ENCODE measurements at regions not wholly inside any gene's neighbourhood (a gene's known extent, or its start where the extent isn't known, plus 50 kb on each side); places are given as distances from the start of the nearest gene placed in this dataset.
"Not testable (repeated sequence)": the region's sequence is repeated elsewhere in the genome, so short reads cannot be mapped to it uniquely, and the experiment has no call there.

GRCh38 chr12:105855361-105856047 is 283.2 kb downstream of the NUAK1 start:
- no peak for DNase-seq

GRCh38 chr12:105856048-105856405 is 282.7 kb downstream of the NUAK1 start:
- no peak for DNase-seq

DNA sequence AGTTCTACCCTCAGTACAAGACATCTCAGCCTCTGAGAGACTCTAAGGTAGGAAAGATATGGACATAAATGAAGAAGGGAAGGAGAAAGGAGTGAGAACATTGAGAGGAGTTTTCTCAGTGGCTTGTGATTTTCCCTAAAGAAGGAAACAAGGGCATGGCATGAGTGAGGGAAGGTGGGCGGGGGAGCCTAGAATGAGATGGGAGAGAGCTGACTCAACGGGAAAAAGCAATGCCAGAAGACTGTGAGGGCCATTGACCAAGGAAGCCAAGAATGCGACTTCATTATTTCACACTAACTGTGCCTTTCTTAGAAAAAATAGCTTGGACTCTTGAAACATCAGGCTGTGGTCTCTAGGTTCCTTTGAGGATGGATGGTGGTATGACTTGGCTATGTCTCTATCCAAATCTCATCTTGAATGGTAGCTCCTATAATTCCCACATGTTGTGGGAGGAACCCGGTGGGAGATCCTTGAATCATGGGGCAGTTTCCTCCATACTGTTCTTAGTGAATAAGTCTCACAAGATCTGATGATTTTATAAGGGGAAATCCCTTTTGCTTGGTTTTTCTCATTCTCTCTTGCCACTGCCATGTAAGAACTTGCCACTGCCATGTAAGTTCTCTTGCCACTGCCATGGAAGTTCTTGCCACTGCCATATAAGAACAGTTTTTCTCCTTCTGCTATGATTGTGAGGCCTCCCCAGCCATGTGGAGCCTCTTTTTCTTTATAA is 279.6 kb downstream of the NUAK1 start:
- no peak for DNase-seq

DNA sequence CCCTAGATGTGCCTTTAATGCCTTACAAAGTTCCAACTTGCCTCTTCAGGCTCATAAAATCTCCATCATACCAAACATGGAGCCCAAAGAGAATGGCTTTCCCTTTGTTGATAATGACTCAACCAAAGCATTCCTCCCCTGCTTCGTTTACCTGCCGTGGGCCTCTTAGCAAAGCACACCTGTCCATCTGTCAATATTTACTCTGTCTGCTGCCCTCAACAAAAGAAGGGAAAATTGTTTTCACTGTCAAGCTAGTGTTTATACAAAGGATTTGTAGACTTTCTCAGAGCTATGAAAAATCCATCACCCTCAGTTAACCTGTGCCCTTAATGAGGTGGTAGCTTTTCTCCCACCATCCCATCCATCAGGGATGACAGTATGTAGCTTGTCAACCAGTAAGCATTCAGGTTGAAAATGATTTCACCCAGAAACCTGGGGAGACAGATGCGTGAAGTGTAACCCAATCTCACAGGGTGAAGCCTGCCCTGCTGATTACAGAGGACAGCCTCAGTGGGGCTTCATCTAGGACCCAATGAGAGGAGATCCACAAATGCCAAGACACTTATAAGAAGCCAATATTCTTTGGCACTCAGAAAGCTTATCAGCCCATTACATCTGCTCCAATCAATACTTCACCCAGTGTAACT is 278.1 kb downstream of the NUAK1 start:
- DNase-seq, result no peak

- no peak for DNase-seq
Observed at GRCh38 chr12:105861227-105861626, 277.5 kb downstream of the NUAK1 start.

GRCh38 chr12:105862163-105862821 is 276.5 kb downstream of the NUAK1 start:
- no peak for DNase-seq

- no peak for DNase-seq
Observed at GRCh38 chr12:105864316-105864715, 274.4 kb downstream of the NUAK1 start.

DNA sequence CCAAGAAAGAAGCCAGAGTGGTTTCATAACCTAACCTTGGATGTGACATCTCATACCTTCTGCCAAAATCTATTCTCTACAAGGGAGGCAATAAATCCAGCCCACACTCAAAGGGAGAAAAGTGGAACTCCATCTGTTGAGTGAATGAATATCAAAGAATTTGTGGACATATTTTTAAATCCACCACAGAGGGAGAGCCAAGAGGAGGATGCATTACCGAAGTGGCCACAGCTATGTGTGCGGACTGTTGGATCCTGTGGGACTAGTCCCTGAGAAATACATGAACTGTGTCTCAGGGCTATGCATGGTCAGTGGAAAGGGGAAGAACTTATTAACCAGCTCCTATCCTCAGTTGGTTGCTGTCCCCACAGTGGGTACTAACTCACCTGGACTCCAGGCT is 273.9 kb downstream of the NUAK1 start:
- no peak for DNase-seq

GRCh38 chr12:105865886-105866285 is 272.9 kb downstream of the NUAK1 start:
- DNase-seq, result no peak

GRCh38 chr12:105874121-105874520 is 264.6 kb downstream of the NUAK1 start:
- no peak for DNase-seq

- DNase-seq, result no peak
Observed at GRCh38 chr12:105876396-105876927, 262.3 kb downstream of the NUAK1 start.

DNA sequence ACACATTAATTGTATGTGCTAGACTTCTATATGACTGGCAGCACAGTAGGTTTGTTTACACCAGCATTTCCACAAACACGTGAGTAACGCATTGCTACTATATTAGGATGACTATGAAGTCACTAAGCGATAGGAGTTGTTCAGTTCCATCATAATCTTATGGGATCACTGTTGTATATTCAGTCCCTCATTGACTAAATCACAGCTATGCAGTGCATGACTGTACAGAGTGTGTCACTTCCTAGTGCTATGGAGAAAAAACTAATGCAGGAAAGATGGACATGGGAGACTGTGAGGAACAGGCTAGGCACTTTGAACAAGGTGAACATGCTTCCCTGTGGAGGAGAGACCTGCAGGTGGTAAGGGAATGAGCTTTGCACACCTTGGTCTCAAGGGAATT is 259.8 kb downstream of the NUAK1 start:
- DNase-seq, result no peak

- DNase-seq, result no peak
Observed at GRCh38 chr12:105880824-105881388, 257.8 kb downstream of the NUAK1 start.

- no peak for DNase-seq
Observed at GRCh38 chr12:105882404-105882803, 256.4 kb downstream of the NUAK1 start.

DNA sequence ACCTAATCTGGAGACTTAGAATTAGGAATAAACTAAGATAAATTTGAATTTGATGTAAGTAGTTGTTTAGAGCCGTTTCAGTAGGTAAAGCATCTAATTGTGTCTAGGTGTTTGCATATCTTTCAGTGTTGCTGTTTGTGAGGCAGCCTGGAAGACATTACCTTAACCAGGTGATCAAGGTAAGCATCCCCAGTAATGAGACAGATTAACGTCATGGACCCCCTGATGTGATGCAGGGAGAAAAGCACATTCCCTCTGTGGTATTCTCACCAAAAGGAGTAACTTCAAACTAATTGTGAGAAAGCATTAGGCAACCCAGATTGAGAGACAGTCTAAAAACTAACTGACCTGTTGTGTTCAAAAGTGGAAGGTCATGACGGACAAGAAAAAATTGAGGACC is 251.6 kb downstream of the NUAK1 start:
- no peak for DNase-seq

DNA sequence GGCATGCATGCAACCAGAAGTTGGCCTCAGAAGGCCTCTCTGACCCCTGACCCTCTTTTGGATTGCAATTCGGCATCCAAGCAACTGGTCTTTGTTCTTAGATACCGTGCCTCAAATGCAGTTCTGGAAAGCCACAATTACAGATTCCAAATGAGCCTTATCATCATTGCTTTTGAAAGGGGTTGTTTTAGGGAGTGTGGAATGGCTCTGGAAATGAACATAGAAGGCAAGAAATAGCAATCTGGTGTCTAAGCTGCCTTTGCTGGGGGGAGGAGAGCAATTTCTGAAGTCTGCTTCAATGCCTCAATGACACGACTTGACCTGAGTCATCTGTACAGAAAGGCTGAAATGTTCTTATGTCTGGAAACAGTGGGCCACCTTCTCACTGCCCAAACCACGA is 250.1 kb downstream of the NUAK1 start:
- no peak for DNase-seq

DNA sequence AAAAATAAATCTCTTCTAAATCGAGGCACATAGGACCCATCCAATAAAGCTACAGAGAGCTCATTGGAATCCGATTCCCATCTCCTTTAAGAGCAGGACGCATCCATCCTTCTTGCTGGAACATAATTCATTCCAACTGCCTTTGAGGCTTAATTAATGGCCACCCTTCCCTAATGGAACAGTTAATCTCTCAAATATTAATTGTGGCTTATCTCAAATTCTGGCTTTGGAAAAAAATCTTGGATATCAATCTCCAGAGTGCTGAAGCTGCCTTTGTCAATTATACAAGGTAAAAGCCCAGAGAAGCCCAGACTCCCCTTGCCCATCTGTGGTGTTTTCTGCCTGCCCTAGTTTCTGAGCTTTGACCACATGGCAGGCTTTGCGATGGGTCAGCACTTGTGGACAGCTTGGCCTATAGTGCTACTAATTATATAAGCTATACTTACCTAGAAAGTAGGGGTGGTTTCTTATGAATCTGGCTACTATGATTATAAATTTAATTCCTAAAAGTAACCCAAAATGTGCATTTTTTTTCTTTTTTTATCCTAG is 246.3 kb downstream of the NUAK1 start:
- DNase-seq, result no peak

DNA sequence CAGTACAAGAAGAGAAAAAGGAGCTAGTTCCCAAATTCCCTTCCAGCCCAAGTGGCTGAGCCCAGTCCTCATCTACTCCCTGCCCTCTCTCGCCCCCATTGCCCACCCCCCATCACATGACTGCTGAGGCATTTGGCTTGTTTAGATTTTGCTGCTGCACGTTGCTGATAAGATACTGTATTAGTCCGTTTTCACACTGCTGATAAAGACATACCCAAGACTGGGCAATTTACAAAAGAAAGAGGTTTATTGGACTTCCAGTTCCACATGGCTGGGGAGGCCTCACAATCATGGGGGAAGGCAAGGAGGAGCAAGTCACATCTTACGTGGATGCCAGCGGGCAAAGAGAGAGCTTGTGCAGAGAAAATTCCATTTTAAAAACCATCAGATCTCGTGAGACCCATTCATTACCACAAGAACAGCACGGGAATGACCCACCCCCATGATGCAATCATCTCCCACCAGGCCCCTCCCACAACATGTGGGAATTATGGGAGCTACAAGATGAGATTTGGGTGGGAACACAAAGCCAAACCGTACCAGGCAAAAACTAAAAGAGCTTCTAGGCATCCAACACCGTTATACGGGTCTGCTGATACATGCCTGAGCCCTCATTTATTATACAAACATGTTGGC is 243.4 kb downstream of the NUAK1 start:
- DNase-seq, result not testable (repeated sequence)

- DNase-seq, result no peak
Observed at GRCh38 chr12:105897311-105897725, 241.4 kb downstream of the NUAK1 start.

GRCh38 chr12:105898271-105898670 is 240.5 kb downstream of the NUAK1 start:
- not testable (repeated sequence) for DNase-seq

- no peak for DNase-seq
Observed at GRCh38 chr12:105899589-105899988, 239.2 kb downstream of the NUAK1 start.

- no peak for DNase-seq
Observed at GRCh38 chr12:105906561-105906960, 232.2 kb downstream of the NUAK1 start.

Data from activated CD4-positive, alpha-beta T cell treated with anti-CD3 and anti-CD28 coated beads for 48 hours (primary cell).